ENCODE measurements at regions not wholly inside any gene's neighbourhood (a gene's known extent, or its start where the extent isn't known, plus 50 kb on each side); places are given as distances from the start of the nearest gene placed in this dataset.

GRCh38 chr6:126641641-126642040 is 301.7 kb downstream of the CENPW start:
- Histone ChIP-seq H3K4me1 (ENCODE audit: control insufficient read depth, low read length) (no peaks in the 10 kb centered on the region), H3K36me3 (ENCODE audit: control insufficient read depth, low read length) (no peaks in the 10 kb centered on the region), H3K4me3 (ENCODE audit: low read length) (no peak overlapping the region), H3K27me3 (ENCODE audit: control insufficient read depth, low read length) (no peaks in the 10 kb centered on the region), H3K4me2 (ENCODE audit: low read length) (no peak overlapping the region), H3K27ac (ENCODE audit: low read depth, low read length) (no peak overlapping the region), H3K79me2 (ENCODE audit: control insufficient read depth, low read length) (no peaks in the 10 kb centered on the region), H3K9me3 (ENCODE audit: control insufficient read depth, insufficient read depth, low read length) (no peaks in the 10 kb centered on the region), H3K9me2 (replicated peaks; ENCODE audit: control insufficient read depth, low read length) (no peaks in the 10 kb centered on the region), H4K20me1 (ENCODE audit: control insufficient read depth, insufficient read depth, low read depth, low read length) (no peaks in the 10 kb centered on the region), H3F3A (ENCODE audit: control insufficient read depth, insufficient read depth) (no peaks in the 10 kb centered on the region)
- no peak for TF ChIP-seq CTCF (IDR thresholded peaks at IDR 0.05; ENCODE audit: low read depth, low read length, poor library complexity, severe bottlenecking)
- no peak for TF ChIP-seq EZH2phosphoT487 (IDR thresholded peaks at IDR 0.05; ENCODE audit: borderline replicate concordance, low read length)

GRCh38 chr6:126643352-126643751 is 303.4 kb downstream of the CENPW start:
- H3K4me2 ChIP-seq (ENCODE audit: low read length), result no peak overlapping the region
- H3K9me3 ChIP-seq (ENCODE audit: control insufficient read depth, insufficient read depth, low read length), result no peaks in the 10 kb centered on the region
- no peaks in the 10 kb centered on the region for H3F3A ChIP-seq (ENCODE audit: control insufficient read depth, insufficient read depth)
- H3K9me2 ChIP-seq (replicated peaks; ENCODE audit: control insufficient read depth, low read length), result no peaks in the 10 kb centered on the region
- no peaks in the 10 kb centered on the region for H4K20me1 ChIP-seq (ENCODE audit: control insufficient read depth, insufficient read depth, low read depth, low read length)
- no peak overlapping the region for H3K27ac ChIP-seq (ENCODE audit: low read depth, low read length)
- no peaks in the 10 kb centered on the region for H3K4me1 ChIP-seq (ENCODE audit: control insufficient read depth, low read length)
- H3K79me2 ChIP-seq (ENCODE audit: control insufficient read depth, low read length), result no peaks in the 10 kb centered on the region
- TF ChIP-seq CTCF (IDR thresholded peaks at IDR 0.05; ENCODE audit: low read depth, low read length, poor library complexity, severe bottlenecking) (no peak), EZH2phosphoT487 (IDR thresholded peaks at IDR 0.05; ENCODE audit: borderline replicate concordance, low read length) (no peak)
- no peaks in the 10 kb centered on the region for H3K36me3 ChIP-seq (ENCODE audit: control insufficient read depth, low read length)
- H3K27me3 ChIP-seq (ENCODE audit: control insufficient read depth, low read length), result no peaks in the 10 kb centered on the region
- H3K4me3 ChIP-seq (ENCODE audit: low read length), result no peak overlapping the region

- H3K9me2 ChIP-seq (replicated peaks; ENCODE audit: control insufficient read depth, low read length), result no peaks in the 10 kb centered on the region
- H3K4me3 ChIP-seq (ENCODE audit: low read length), result no peak overlapping the region
- no peaks in the 10 kb centered on the region for H4K20me1 ChIP-seq (ENCODE audit: control insufficient read depth, insufficient read depth, low read depth, low read length)
- TF ChIP-seq EZH2phosphoT487 (IDR thresholded peaks at IDR 0.05; ENCODE audit: borderline replicate concordance, low read length) (no peak), CTCF (IDR thresholded peaks at IDR 0.05; ENCODE audit: low read depth, low read length, poor library complexity, severe bottlenecking) (no peak)
- H3K79me2 ChIP-seq (ENCODE audit: control insufficient read depth, low read length), result no peaks in the 10 kb centered on the region
- no peak overlapping the region for H3K4me2 ChIP-seq (ENCODE audit: low read length)
- peaks cover 3% of the 10 kb centered on the region; the same call in 1 of the 2 replicates for H3K9me3 ChIP-seq (ENCODE audit: control insufficient read depth, insufficient read depth, low read length)
- no peaks in the 10 kb centered on the region for H3F3A ChIP-seq (ENCODE audit: control insufficient read depth, insufficient read depth)
- H3K27ac ChIP-seq (ENCODE audit: low read depth, low read length), result no peak overlapping the region
- no peaks in the 10 kb centered on the region for H3K36me3 ChIP-seq (ENCODE audit: control insufficient read depth, low read length)
- H3K4me1 ChIP-seq (ENCODE audit: control insufficient read depth, low read length), result no peaks in the 10 kb centered on the region
- H3K27me3 ChIP-seq (ENCODE audit: control insufficient read depth, low read length), result no peaks in the 10 kb centered on the region
Measured at GRCh38 chr6:126650931-126651330, 311.0 kb downstream of the CENPW start.
